ENCODE measurements at regions not wholly inside any gene's neighbourhood (a gene's known extent, or its start where the extent isn't known, plus 50 kb on each side); places are given as distances from the start of the nearest gene placed in this dataset.

DNA sequence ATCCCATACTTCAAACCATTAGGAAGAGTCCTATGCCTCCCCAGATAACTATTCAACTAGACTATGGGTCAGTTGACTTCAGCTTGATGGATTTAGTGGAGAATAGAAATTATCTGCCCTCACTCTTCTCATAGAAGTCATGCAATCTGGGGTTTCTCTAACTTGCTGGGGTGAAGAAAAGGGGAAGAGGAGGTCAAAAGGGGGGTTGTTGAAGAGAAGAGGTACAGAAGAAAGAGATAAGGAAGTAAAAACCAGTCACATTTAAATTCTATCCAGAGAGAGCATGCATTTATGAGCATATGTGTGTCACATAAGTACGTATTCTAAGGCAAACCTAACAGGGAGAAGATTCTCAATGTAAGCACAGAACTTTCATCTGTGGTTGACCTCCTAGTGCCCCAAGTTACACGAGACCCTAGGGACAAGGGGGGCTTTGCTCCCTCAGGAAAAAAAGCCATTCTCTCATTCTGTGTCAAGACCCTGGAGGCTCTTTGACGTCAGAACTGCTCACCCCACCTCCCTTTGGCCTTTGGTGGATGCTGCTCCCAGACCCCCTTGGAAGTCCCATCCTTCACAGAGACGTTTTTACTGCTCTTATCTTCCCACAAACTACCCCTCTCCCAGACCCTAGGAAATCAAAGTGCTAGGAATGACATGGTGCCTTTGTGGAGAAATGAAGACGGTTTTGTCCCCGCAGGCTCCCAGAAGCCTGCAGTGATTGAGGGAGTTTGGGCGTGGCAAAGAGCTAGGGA, 236.8 kb upstream of the TNP1 start:
- TF ChIP-seq, protein P1, sequence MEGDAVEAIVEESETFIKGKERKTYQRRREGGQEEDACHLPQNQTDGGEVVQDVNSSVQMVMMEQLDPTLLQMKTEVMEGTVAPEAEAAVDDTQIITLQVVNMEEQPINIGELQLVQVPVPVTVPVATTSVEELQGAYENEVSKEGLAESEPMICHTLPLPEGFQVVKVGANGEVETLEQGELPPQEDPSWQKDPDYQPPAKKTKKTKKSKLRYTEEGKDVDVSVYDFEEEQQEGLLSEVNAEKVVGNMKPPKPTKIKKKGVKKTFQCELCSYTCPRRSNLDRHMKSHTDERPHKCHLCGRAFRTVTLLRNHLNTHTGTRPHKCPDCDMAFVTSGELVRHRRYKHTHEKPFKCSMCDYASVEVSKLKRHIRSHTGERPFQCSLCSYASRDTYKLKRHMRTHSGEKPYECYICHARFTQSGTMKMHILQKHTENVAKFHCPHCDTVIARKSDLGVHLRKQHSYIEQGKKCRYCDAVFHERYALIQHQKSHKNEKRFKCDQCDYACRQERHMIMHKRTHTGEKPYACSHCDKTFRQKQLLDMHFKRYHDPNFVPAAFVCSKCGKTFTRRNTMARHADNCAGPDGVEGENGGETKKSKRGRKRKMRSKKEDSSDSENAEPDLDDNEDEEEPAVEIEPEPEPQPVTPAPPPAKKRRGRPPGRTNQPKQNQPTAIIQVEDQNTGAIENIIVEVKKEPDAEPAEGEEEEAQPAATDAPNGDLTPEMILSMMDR (IDR thresholded peaks at IDR 0.05), result no peak
- TF ChIP-seq POLR2A (IDR thresholded peaks at IDR 0.05), result no peak

Measured in testis (tissue), 2 donors.